22Rv1 (cell line): ENCODE measurements at regions not wholly inside any gene's neighbourhood (a gene's known extent, or its start where the extent isn't known, plus 50 kb on each side); places are given as distances from the start of the nearest gene placed in this dataset.
"Not testable (repeated sequence)": the region's sequence is repeated elsewhere in the genome, so short reads cannot be mapped to it uniquely, and the experiment has no call there.

Source experiments
- H3K27ac ChIP-seq: fragments of 450-650 bp; 2 replicates; pipeline ENCODE4 v1.5.1; 2017
- CTCF ChIP-seq: fragments of 450-650 bp; IDR thresholded peaks from 2 replicates; pipeline ENCODE4 v1.5.1; 2017; ENCODE audit warnings: mild to moderate bottlenecking
- ZFX ChIP-seq: fragments of 450-650 bp; IDR thresholded peaks from 2 replicates; pipeline ENCODE4 v1.6.1; 2017; ENCODE audit warnings: antibody characterized with exemption, borderline replicate concordance

- H3K27ac ChIP-seq = no peak overlapping the region
- TF ChIP-seq ZFX (no peak), CTCF (no peak)
These were observed 118.8 kb downstream of the FSCB start for GRCh38 chr14:44388306-44388705.

- H3K27ac ChIP-seq = no peak overlapping the region
- TF ChIP-seq ZFX (no peak), CTCF (no peak)
These were observed 121.2 kb downstream of the FSCB start for GRCh38 chr14:44385906-44386305.

- not testable (repeated sequence) for H3K27ac ChIP-seq
These were observed 121.8 kb downstream of the FSCB start for GRCh38 chr14:44385296-44385695.

GRCh38 chr14:44384601-44385293, 122.3 kb downstream of the FSCB start:
- not testable (repeated sequence) for H3K27ac ChIP-seq

GRCh38 chr14:44384093-44384492, 123.0 kb downstream of the FSCB start:
- TF ChIP-seq CTCF (no peak), ZFX (no peak)
- no peak overlapping the region for H3K27ac ChIP-seq

GRCh38 chr14:44383636-44384035, 123.4 kb downstream of the FSCB start:
- no peak overlapping the region for H3K27ac ChIP-seq
- TF ChIP-seq ZFX (no peak), CTCF (no peak)

GRCh38 chr14:44379292-44379977, 127.6 kb downstream of the FSCB start:
- TF ChIP-seq ZFX (no peak), CTCF (no peak)

GRCh38 chr14:44374906-44375305, 132.2 kb downstream of the FSCB start:
- no peak overlapping the region for H3K27ac ChIP-seq
- TF ChIP-seq ZFX (no peak), CTCF (no peak)

More at GRCh38 chr14:44379292-44379977, 127.6 kb downstream of the FSCB start:
- no peak overlapping the region for H3K27ac ChIP-seq
